Heart left ventricle (tissue), 16 donors: ENCODE measurements at regions not wholly inside any gene's neighbourhood (a gene's known extent, or its start where the extent isn't known, plus 50 kb on each side); places are given as distances from the start of the nearest gene placed in this dataset.

Experiments
- ATAC-seq, 4 donors: fragments of 200-7000 bp; cut with Tn5 transposase; one replicate each; pipeline ENCODE4 v1.9.1; 2020 to 2022; ENCODE audit warnings: moderate library complexity in 4 of 4, mild to moderate bottlenecking in 3 of 4, moderate number of reproducible peaks in 1 of 4
- DNase-seq, 5 donors: peaks; one replicate each; pipeline ENCODE4 v3.0.0-alpha.2; 2020
- H3K27ac ChIP-seq, 12 donors: fragments of 200-600 bp; sonication (generic) in 4 of 12; one replicate each; pipeline versions ENCODE4 v1.5.0 to v1.8.0; 2016 to 2022; ENCODE audit warnings: mild to moderate bottlenecking in 2 of 12
- H3K27me3 ChIP-seq, 9 donors: fragments of 200-600 bp; sonication (generic) in 2 of 9; one replicate each; pipeline versions ENCODE4 v1.5.1 to v1.8.0; 2016 to 2022; ENCODE audit warnings: mild to moderate bottlenecking in 3 of 9
- H3K36me3 ChIP-seq, 9 donors: fragments of 200-600 bp; sonication (generic) in 2 of 9; one replicate each; pipeline versions ENCODE4 v1.5.0 to v1.8.0; 2018 to 2022; ENCODE audit warnings: mild to moderate bottlenecking in 2 of 9
- H3K4me1 ChIP-seq, 12 donors: fragments of 200-600 bp; sonication (generic) in 4 of 12; one replicate each; pipeline versions ENCODE4 v1.5.0 to v1.8.0; 2016 to 2022; ENCODE audit warnings: mild to moderate bottlenecking in 3 of 12
- H3K4me3 ChIP-seq, 12 donors: fragments of 200-600 bp; sonication (generic) in 4 of 12; one replicate each; pipeline versions ENCODE4 v1.5.0 to v1.8.0; 2017 to 2022; ENCODE audit warnings: mild to moderate bottlenecking in 9 of 12, moderate library complexity in 4 of 12
- H3K9me3 ChIP-seq, 12 donors: fragments of 200-600 bp; sonication (generic) in 4 of 12; one replicate each; pipeline versions ENCODE4 v1.5.0 to v1.8.0; 2016 to 2022; ENCODE audit warnings: mild to moderate bottlenecking in 1 of 12
- CTCF ChIP-seq, 12 donors: fragments of 200-600 bp; sonication (generic) in 4 of 12; IDR thresholded peaks; one replicate each; pipeline versions ENCODE4 v1.5.0 to v1.8.0; 2018 to 2022; ENCODE audit warnings: antibody characterized with exemption in 12 of 12, mild to moderate bottlenecking in 5 of 12
- POLR2A ChIP-seq, 2 donors: fragments of 450-650 bp; IDR thresholded peaks; one replicate each; pipeline ENCODE4 v1.6.1; 2017; ENCODE audit warnings: antibody characterized with exemption in 2 of 2, mild to moderate bottlenecking in 2 of 2, moderate library complexity in 2 of 2
- WGBS, 4 donors: extraction: QIAGEN DNeasy Blood & Tissue Kit in 2 of 4; methylation state at CpG; one replicate each; pipeline versions ENCODE4 v1.1.5 to v1.1.7; 2013 to 2018; 5-methylcytosine and 5-hydroxymethylcytosine counted together
- intact Hi-C, 10 donors: fragments of 100-400 bp; cut with DNase I; formaldehyde crosslinking; loops; one replicate each; pipeline versions ENCODE4 v1.11.1 to v1.14.2; 2022
- donor health status: ischemic (EF 13 %, LVEDD 7.1; RV severe dilation, severe dysfunction).
- donor health status: healthy with polysubstance abuse.
- donor health status: DM: no; HTN: yes; CAD: no.
- donor health status: DM: no; HTN: no; CAD: no.
- donor health status: ischemic (EF 25% LVEDD 6.9; RV normal size, moderate dysfunction).
- donor health status: ischemic (EF 25% LVEDD 5.7; RV mildly dilated, moderate dysfunction).
- donor health status: healthy.
- donor health status: DM: yes; HTN: yes; CAD: no.
- donor health status: ischemic (EF 35%, LVEDD 5.7; RV mildly dilated, moderate dysfunction).
- donor health status: nonischemic (EF 11% LVEDD 7.7; RV severe dilation, severe dysfunction).
- donor health status: DM: yes; HTN: yes; CAD: no.
- donor health status: PGD.
- donor health status: ischemic (EF 29% LVEDD 5.4; RV normal size, mild dysfunction).
- donor health status: nonischemic (EF 23%, LVEDD 6.1; RV moderate dilation, normal function).

GRCh38 chr16:17666293-17666692 lies 195.5 kb upstream of the XYLT1 start:
- no peaks in the 10 kb centered on the region for H3K9me3 ChIP-seq
- no peaks in the 10 kb centered on the region for H3K36me3 ChIP-seq
- intact Hi-C loops = no loop called here
- WGBS, 4 donors = 72 to 78% (median 77%) methylated on average over 3 of the region's 3 CpGs
- no peaks in the 10 kb centered on the region for H3K4me1 ChIP-seq
- no peak for TF ChIP-seq CTCF (IDR thresholded peaks at IDR 0.05)
- TF ChIP-seq POLR2A (IDR thresholded peaks at IDR 0.05) = no peak
- H3K27me3 ChIP-seq = peaks cover 0 to 18% (median 0%) of the 10 kb centered on the region in 9 donors
- DNase-seq (no peak), ATAC-seq (no peak)
- no peak overlapping the region for H3K4me3 ChIP-seq
- H3K27ac ChIP-seq = no peak overlapping the region

GRCh38 chr16:17658881-17659280 lies 188.1 kb upstream of the XYLT1 start:
- 64 to 86% (median 79%) methylated on average over 3 of the region's 3 CpGs for WGBS, 4 donors
- DNase-seq (no peak), ATAC-seq (no peak)
- Histone ChIP-seq H3K4me1 (no peaks in the 10 kb centered on the region), H3K27ac (no peak overlapping the region), H3K9me3 (no peaks in the 10 kb centered on the region), H3K36me3 (no peaks in the 10 kb centered on the region), H3K27me3 (peaks cover 0 to 21% (median 0%) of the 10 kb centered on the region in 9 donors), H3K4me3 (no peak overlapping the region)
- TF ChIP-seq POLR2A (IDR thresholded peaks at IDR 0.05) = no peak
- TF ChIP-seq CTCF (IDR thresholded peaks at IDR 0.05) = no peak
- intact Hi-C loops = no loop called here

- Histone ChIP-seq H3K9me3 (no peaks in the 10 kb centered on the region), H3K27ac (no peak overlapping the region), H3K36me3 (no peaks in the 10 kb centered on the region), H3K4me1 (no peaks in the 10 kb centered on the region), H3K27me3 (peaks cover 0 to 28% (median 0%) of the 10 kb centered on the region in 9 donors), H3K4me3 (no peak overlapping the region)
- intact Hi-C loops = no loop called here
- DNase-seq (no peak), ATAC-seq (no peak)
- no peak for TF ChIP-seq CTCF (IDR thresholded peaks at IDR 0.05)
- TF ChIP-seq POLR2A (IDR thresholded peaks at IDR 0.05) = no peak
- WGBS, 4 donors = 37 to 49% (median 43%) methylated on average over 7 of the region's 7 CpGs
Measured at GRCh38 chr16:17657045-17657444, 186.3 kb upstream of the XYLT1 start.

- Histone ChIP-seq H3K4me3 (no peak overlapping the region), H3K9me3 (no peaks in the 10 kb centered on the region), H3K36me3 (no peaks in the 10 kb centered on the region), H3K27ac (no peak overlapping the region), H3K4me1 (no peaks in the 10 kb centered on the region), H3K27me3 (peaks cover 0 to 20% (median 0%) of the 10 kb centered on the region in 9 donors)
- TF ChIP-seq CTCF (IDR thresholded peaks at IDR 0.05) (no peak), POLR2A (IDR thresholded peaks at IDR 0.05) (no peak)
- ATAC-seq (no peak), DNase-seq (no peak)
- 30 to 44% (median 40%) methylated on average over 4 of the region's 4 CpGs for WGBS, 4 donors
- intact Hi-C loops = no loop called here
Measured at GRCh38 chr16:17654571-17654970, 183.8 kb upstream of the XYLT1 start.
